ENCODE measurements at regions not wholly inside any gene's neighbourhood (a gene's known extent, or its start where the extent isn't known, plus 50 kb on each side); places are given as distances from the start of the nearest gene placed in this dataset.

- Histone ChIP-seq H2AK5ac (ENCODE audit: insufficient read length, low read length) (no peak overlapping the region), H3K18ac (ENCODE audit: insufficient read length, low read depth, low read length) (no peak overlapping the region), H4K5ac (ENCODE audit: insufficient read length, low read depth, low read length) (no peak overlapping the region), H3K23ac (ENCODE audit: insufficient read length, low read depth, low read length) (no peak overlapping the region), H3K23me2 (ENCODE audit: insufficient read length, low read depth, low read length, poor library complexity, severe bottlenecking) (no peaks in the 10 kb centered on the region), H2BK15ac (ENCODE audit: low read depth, low read length) (no peak overlapping the region), H4K8ac (replicated peaks; ENCODE audit: insufficient read length, low read depth, low read length) (no peak overlapping the region), H2BK5ac (ENCODE audit: insufficient read length, low read length) (no peak overlapping the region), H3K27ac (ENCODE audit: insufficient read length, low read depth, low read length) (no peak overlapping the region), H2BK120ac (ENCODE audit: low read depth, low read length, poor library complexity, severe bottlenecking) (no peak overlapping the region), H4K20me1 (ENCODE audit: control insufficient read depth, insufficient read depth, insufficient read length) (no peaks in the 10 kb centered on the region), H3K14ac (ENCODE audit: insufficient read depth, low read length) (no peak overlapping the region), H2BK20ac (ENCODE audit: low read depth, low read length, poor library complexity, severe bottlenecking) (no peak overlapping the region), H3K56ac (ENCODE audit: insufficient read length, low read depth, low read length) (no peak overlapping the region), H3K9me3 (ENCODE audit: control insufficient read depth, low read depth, low read length) (no peaks in the 10 kb centered on the region), H3K4me2 (ENCODE audit: insufficient read depth, insufficient read length, low read length) (no peak overlapping the region), H4K91ac (ENCODE audit: insufficient read length, low read depth, low read length) (no peak overlapping the region), H3K9ac (ENCODE audit: extremely low read depth, insufficient read length, low read length) (no peak overlapping the region), H2AFZ (ENCODE audit: low read length) (no peak overlapping the region), H3K4me1 (ENCODE audit: insufficient read depth, low read length) (no peaks in the 10 kb centered on the region), H3K27me3 (ENCODE audit: insufficient read depth, low read length) (no peaks in the 10 kb centered on the region), H3K79me2 (ENCODE audit: insufficient read depth, low read length) (no peaks in the 10 kb centered on the region), H2BK12ac (ENCODE audit: insufficient read length, low read depth, low read length) (no peak overlapping the region), H3T11ph (ENCODE audit: low read length) (no peak overlapping the region), H3K79me1 (ENCODE audit: insufficient read depth, low read depth, low read length, poor library complexity, severe bottlenecking) (no peaks in the 10 kb centered on the region), H3K4ac (ENCODE audit: low read depth, low read length) (no peak overlapping the region)
- no CpG with 5 or more reads among the region's 11 CpGs for WGBS (ENCODE audit: extremely low coverage, insufficient read length, low lambda C conversion rate)
- no peak overlapping the region for H3K4me3 Mint-ChIP-seq
- DNase-seq, result no peak
- TF ChIP-seq, protein P1, sequence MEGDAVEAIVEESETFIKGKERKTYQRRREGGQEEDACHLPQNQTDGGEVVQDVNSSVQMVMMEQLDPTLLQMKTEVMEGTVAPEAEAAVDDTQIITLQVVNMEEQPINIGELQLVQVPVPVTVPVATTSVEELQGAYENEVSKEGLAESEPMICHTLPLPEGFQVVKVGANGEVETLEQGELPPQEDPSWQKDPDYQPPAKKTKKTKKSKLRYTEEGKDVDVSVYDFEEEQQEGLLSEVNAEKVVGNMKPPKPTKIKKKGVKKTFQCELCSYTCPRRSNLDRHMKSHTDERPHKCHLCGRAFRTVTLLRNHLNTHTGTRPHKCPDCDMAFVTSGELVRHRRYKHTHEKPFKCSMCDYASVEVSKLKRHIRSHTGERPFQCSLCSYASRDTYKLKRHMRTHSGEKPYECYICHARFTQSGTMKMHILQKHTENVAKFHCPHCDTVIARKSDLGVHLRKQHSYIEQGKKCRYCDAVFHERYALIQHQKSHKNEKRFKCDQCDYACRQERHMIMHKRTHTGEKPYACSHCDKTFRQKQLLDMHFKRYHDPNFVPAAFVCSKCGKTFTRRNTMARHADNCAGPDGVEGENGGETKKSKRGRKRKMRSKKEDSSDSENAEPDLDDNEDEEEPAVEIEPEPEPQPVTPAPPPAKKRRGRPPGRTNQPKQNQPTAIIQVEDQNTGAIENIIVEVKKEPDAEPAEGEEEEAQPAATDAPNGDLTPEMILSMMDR (conservative IDR thresholded peaks at IDR 0.05), result no peak
- no peaks in the 10 kb centered on the region; a peak in 1 of 5 replicates for H3K9me3 Mint-ChIP-seq
- H3K4me1 Mint-ChIP-seq, result peaks cover 11 to 41% of the 10 kb centered on the region in 2 experiments
- H3K27me3 Mint-ChIP-seq (ENCODE audit: low read depth), result peaks cover 15% of the 10 kb centered on the region
- H3K27ac Mint-ChIP-seq, result no peak overlapping the region
- H3K36me3 Mint-ChIP-seq (ENCODE audit: insufficient read depth in 1 of 3, low read depth in 3 of 3), result no peaks in the 10 kb centered on the region
These were observed 170.1 kb upstream of the B3GAT1 start for GRCh38 chr11:134581966-134582769.
